GM12878 (cell line): ENCODE measurements at regions not wholly inside any gene's neighbourhood (a gene's known extent, or its start where the extent isn't known, plus 50 kb on each side); places are given as distances from the start of the nearest gene placed in this dataset.

Experiments used
- BACH1 ChIP-seq: fragments of 450-650 bp; IDR thresholded peaks from 2 replicates; pipeline ENCODE4 v1.6.1; 2017; ENCODE audit warnings: mild to moderate bottlenecking, borderline replicate concordance
- PKNOX1 ChIP-seq: fragments of 450-650 bp; IDR thresholded peaks from 2 replicates; pipeline ENCODE4 v1.6.1; 2016; ENCODE audit warnings: mild to moderate bottlenecking
- POLR2A ChIP-seq: IDR thresholded peaks from 2 replicates; pipeline ENCODE4 v1.6.1; 2011; ENCODE audit warnings: low read depth, mild to moderate bottlenecking, low read length
- POLR2AphosphoS5 ChIP-seq: IDR thresholded peaks from 2 replicates; pipeline ENCODE4 v1.6.1; 2011; ENCODE audit warnings: mild to moderate bottlenecking, low read length, inconsistent platforms
- RAD21 ChIP-seq: IDR thresholded peaks from 2 replicates; pipeline ENCODE4 v1.6.1; 2011; ENCODE audit warnings: mild to moderate bottlenecking, low read depth, low read length, moderate library complexity; ENCODE audit not compliant: insufficient read depth
- SUPT20H ChIP-seq: IDR thresholded peaks from 2 replicates; pipeline ENCODE4 v1.6.1; 2011; ENCODE audit warnings: low read depth, mild to moderate bottlenecking, low read length, moderate library complexity, borderline replicate concordance; ENCODE audit not compliant: control insufficient read depth
- TBL1XR1 ChIP-seq: IDR thresholded peaks from 2 replicates; pipeline ENCODE4 v1.6.1; 2012; ENCODE audit warnings: low read depth, low read length, improper control_type of control experiment
- YY1 ChIP-seq: IDR thresholded peaks from 2 replicates; pipeline ENCODE4 v1.6.1; 2011; ENCODE audit warnings: low read depth, mild to moderate bottlenecking, low read length
- ZNF274 ChIP-seq: IDR thresholded peaks from one replicate; pipeline ENCODE4 v1.8.0; 2011; ENCODE audit not compliant: insufficient read length, insufficient read depth
- TF ChIP-seq, protein P1 (sequence below): IDR thresholded peaks from 2 replicates; pipeline ENCODE4 v1.6.1; 2011; ENCODE audit warnings: low read depth, low read length, improper control_type of control experiment, borderline replicate concordance
- TF ChIP-seq, protein P2 (sequence below): IDR thresholded peaks from 2 replicates; pipeline ENCODE4 v1.6.1; 2012; ENCODE audit warnings: mild to moderate bottlenecking, low read depth, low read length

GRCh38 chr6:87900160-87900698, 147.4 kb upstream of the SPACA1 start:
- TF ChIP-seq POLR2A (no peak), TBL1XR1 (no peak), SUPT20H (no peak), YY1 (no peak), ZNF274 (no peak), POLR2AphosphoS5 (no peak), BACH1 (no peak), RAD21 (no peak), PKNOX1 (no peak)
- TF ChIP-seq, protein P1, sequence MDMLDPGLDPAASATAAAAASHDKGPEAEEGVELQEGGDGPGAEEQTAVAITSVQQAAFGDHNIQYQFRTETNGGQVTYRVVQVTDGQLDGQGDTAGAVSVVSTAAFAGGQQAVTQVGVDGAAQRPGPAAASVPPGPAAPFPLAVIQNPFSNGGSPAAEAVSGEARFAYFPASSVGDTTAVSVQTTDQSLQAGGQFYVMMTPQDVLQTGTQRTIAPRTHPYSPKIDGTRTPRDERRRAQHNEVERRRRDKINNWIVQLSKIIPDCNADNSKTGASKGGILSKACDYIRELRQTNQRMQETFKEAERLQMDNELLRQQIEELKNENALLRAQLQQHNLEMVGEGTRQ: no peak
- TF ChIP-seq, protein P2, sequence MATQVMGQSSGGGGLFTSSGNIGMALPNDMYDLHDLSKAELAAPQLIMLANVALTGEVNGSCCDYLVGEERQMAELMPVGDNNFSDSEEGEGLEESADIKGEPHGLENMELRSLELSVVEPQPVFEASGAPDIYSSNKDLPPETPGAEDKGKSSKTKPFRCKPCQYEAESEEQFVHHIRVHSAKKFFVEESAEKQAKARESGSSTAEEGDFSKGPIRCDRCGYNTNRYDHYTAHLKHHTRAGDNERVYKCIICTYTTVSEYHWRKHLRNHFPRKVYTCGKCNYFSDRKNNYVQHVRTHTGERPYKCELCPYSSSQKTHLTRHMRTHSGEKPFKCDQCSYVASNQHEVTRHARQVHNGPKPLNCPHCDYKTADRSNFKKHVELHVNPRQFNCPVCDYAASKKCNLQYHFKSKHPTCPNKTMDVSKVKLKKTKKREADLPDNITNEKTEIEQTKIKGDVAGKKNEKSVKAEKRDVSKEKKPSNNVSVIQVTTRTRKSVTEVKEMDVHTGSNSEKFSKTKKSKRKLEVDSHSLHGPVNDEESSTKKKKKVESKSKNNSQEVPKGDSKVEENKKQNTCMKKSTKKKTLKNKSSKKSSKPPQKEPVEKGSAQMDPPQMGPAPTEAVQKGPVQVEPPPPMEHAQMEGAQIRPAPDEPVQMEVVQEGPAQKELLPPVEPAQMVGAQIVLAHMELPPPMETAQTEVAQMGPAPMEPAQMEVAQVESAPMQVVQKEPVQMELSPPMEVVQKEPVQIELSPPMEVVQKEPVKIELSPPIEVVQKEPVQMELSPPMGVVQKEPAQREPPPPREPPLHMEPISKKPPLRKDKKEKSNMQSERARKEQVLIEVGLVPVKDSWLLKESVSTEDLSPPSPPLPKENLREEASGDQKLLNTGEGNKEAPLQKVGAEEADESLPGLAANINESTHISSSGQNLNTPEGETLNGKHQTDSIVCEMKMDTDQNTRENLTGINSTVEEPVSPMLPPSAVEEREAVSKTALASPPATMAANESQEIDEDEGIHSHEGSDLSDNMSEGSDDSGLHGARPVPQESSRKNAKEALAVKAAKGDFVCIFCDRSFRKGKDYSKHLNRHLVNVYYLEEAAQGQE: no peak
